Stomach (tissue), 8 donors: ENCODE measurements at regions not wholly inside any gene's neighbourhood (a gene's known extent, or its start where the extent isn't known, plus 50 kb on each side); places are given as distances from the start of the nearest gene placed in this dataset.

Experiments used
- DNase-seq, 2 donors: peaks; one replicate each; pipeline versions ENCODE4 v3.0.0 to v3.0.0-alpha.2; 2013 to 2019
- H3K27ac ChIP-seq, 5 donors: fragments of 200-600 bp in 4 of 5; sonication (generic) in 4 of 5; one replicate each; pipeline ENCODE4 v1.5.1; 2013 to 2019; ENCODE audit warnings: mild to moderate bottlenecking in 1 of 5, moderate library complexity in 1 of 5
- H3K27me3 ChIP-seq, 3 donors: fragments of 200-600 bp; sonication (generic); one replicate each; pipeline ENCODE4 v1.5.1; 2017 to 2019; ENCODE audit warnings: mixed run types in 1 of 3
- H3K36me3 ChIP-seq, 4 donors: fragments of 200-600 bp; sonication (generic); 1 replicate in 3 of 4; 2 replicates in 1 of 4; pipeline ENCODE4 v1.5.1; 2016 to 2019
- H3K4me1 ChIP-seq, 4 donors: fragments of 200-600 bp; sonication (generic); one replicate each; pipeline ENCODE4 v1.5.1; 2016 to 2019
- H3K4me3 ChIP-seq, 4 donors: fragments of 200-600 bp; sonication (generic) in 3 of 4; one replicate each; pipeline ENCODE4 v1.5.1; 2016 to 2019; ENCODE audit warnings: mild to moderate bottlenecking in 1 of 4
- H3K9me3 ChIP-seq, 4 donors: fragments of 200-600 bp; sonication (generic); one replicate each; pipeline ENCODE4 v1.5.1; 2016 to 2019
- EP300 ChIP-seq: sonication (generic); formaldehyde crosslinking; IDR thresholded peaks from one replicate; pipeline ENCODE4 v1.6.1; 2017; ENCODE audit warnings: antibody characterized with exemption
- POLR2A ChIP-seq, 4 donors: fragments of 450-650 bp; IDR thresholded peaks; one replicate each; pipeline ENCODE4 v1.6.1; 2016; ENCODE audit warnings: antibody characterized with exemption in 4 of 4, control low read depth in 2 of 4, mild to moderate bottlenecking in 1 of 4, moderate library complexity in 1 of 4
- POLR2AphosphoS5 ChIP-seq, 3 donors: sonication (generic); formaldehyde crosslinking; IDR thresholded peaks; one replicate each; pipeline ENCODE4 v1.6.1; 2016; ENCODE audit warnings: antibody characterized with exemption in 3 of 3
- WGBS, 5 donors: extraction: QIAGEN DNeasy Blood & Tissue Kit in 3 of 5; methylation state at CpG; one replicate each; pipeline versions ENCODE4 v1.1.5 to v1.1.7; 2013 to 2018; 5-methylcytosine and 5-hydroxymethylcytosine counted together
- intact Hi-C: fragments of 100-400 bp; cut with DNase I; formaldehyde crosslinking; loops from one replicate; pipeline ENCODE4 v1.15.1; 2023; ENCODE audit warnings: low total_unique reads
- TF ChIP-seq, protein P1 (sequence below), 7 experiments: fragments of 450-650 bp in 4 of 7; fragments of 200-600 bp in 3 of 7; sonication (generic) in 3 of 7; IDR thresholded peaks; one replicate each; pipeline ENCODE4 v1.5.1; 2016 to 2019; ENCODE audit warnings: antibody characterized with exemption in 7 of 7, control low read depth in 2 of 7, mild to moderate bottlenecking in 1 of 7
- donor health status: healthy with polysubstance abuse.
- donor health status: Bipolar disorder and iron deficiency.
- donor health status: healthy.

DNA sequence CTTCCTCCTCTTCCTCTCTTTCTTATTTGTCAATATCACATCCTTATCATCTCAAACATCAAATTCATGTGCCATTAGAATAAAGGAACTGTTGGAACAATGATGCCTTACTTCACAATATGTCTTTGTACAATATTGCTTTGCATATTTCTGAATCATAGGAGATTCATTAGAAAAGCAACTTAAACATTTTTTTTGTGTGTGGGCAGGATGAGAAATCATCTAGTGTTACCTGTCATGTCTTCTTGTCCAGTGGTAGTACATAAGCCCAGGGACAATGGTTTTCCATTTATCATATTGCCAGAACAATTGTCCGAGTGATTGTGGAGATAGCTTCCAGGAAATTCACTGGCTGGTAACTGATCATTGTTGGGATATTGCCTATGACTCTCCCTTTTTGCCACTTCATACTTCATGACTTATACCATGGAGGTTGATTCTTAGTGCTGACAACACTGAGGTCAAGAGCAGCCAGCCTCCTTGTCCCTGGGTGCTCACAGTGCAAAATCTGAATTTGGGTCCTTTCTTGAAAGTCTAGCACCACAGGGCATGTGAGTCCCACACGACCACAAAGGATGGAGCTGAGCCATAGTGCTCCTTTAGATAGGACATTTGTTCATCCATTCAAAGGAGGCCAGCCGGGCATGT lies 215.0 kb downstream of the MDFIC start:
- H3K36me3 ChIP-seq, result no peaks in the 10 kb centered on the region
- WGBS, 5 donors, result 76 to 95% (median 87%) methylated on average over 3 of the region's 3 CpGs

DNA sequence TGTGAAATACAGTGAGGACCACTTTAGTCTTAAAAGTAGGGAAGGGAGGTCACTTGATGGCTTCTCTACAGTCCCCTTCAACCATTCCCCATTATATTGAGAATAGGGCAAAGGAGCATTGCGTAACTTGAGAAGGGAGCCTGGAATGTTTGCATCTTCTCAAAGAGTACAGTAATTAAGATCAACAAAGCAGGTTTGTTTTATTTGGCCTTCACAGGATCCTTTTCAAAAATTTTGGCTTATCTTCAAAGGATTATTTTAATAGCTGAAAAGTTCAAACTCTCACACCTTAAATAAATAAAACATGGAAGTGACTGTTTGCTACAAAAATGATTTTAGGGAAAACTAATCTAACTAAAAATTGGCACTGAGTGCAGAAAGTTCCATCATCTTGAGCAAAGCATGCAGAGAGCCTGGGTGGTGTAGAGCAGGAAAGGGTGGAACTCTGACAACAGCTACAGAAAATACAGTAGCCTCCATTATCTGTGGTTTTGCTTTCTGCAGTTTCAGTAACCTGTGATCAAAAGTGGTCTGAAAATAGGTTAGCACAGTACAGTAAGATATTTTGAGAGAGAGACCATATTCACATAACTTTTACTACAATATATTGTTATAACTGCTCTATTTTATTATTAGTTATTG lies 214.0 kb downstream of the MDFIC start:
- H3K27ac ChIP-seq, result no peak overlapping the region
- no peaks in the 10 kb centered on the region for H3K36me3 ChIP-seq
- no peaks in the 10 kb centered on the region for H3K9me3 ChIP-seq
- DNase-seq, result peak in 1 of 2 donors; percentile 32
- TF ChIP-seq, protein P1, sequence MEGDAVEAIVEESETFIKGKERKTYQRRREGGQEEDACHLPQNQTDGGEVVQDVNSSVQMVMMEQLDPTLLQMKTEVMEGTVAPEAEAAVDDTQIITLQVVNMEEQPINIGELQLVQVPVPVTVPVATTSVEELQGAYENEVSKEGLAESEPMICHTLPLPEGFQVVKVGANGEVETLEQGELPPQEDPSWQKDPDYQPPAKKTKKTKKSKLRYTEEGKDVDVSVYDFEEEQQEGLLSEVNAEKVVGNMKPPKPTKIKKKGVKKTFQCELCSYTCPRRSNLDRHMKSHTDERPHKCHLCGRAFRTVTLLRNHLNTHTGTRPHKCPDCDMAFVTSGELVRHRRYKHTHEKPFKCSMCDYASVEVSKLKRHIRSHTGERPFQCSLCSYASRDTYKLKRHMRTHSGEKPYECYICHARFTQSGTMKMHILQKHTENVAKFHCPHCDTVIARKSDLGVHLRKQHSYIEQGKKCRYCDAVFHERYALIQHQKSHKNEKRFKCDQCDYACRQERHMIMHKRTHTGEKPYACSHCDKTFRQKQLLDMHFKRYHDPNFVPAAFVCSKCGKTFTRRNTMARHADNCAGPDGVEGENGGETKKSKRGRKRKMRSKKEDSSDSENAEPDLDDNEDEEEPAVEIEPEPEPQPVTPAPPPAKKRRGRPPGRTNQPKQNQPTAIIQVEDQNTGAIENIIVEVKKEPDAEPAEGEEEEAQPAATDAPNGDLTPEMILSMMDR (IDR thresholded peaks at IDR 0.05), result no peak
- TF ChIP-seq POLR2A (IDR thresholded peaks at IDR 0.05), result no peak
- H3K4me1 ChIP-seq, result peaks cover 0 to 19% (median 12%) of the 10 kb centered on the region in 4 donors
- H3K27me3 ChIP-seq, result no peaks in the 10 kb centered on the region
- 34 to 53% (median 41%) methylated on average over 1 of the region's 1 CpG for WGBS, 5 donors
- intact Hi-C loops, result no loop called here
- H3K4me3 ChIP-seq, result no peak overlapping the region

More for the DNA sequence above, 215.0 kb downstream of the MDFIC start:
- H3K27ac ChIP-seq, result no peak overlapping the region
- no peak overlapping the region for H3K4me3 ChIP-seq
- H3K27me3 ChIP-seq, result no peaks in the 10 kb centered on the region
- intact Hi-C loops, result no loop called here
- DNase-seq, result no peak
- H3K9me3 ChIP-seq, result no peaks in the 10 kb centered on the region
- TF ChIP-seq POLR2AphosphoS5 (IDR thresholded peaks at IDR 0.05) (no peak), EP300 (no peak), POLR2A (IDR thresholded peaks at IDR 0.05) (no peak)
- TF ChIP-seq, protein P1 (IDR thresholded peaks at IDR 0.05), result no peak
- H3K4me1 ChIP-seq, result peaks cover 0 to 19% (median 12%) of the 10 kb centered on the region in 4 donors

DNA sequence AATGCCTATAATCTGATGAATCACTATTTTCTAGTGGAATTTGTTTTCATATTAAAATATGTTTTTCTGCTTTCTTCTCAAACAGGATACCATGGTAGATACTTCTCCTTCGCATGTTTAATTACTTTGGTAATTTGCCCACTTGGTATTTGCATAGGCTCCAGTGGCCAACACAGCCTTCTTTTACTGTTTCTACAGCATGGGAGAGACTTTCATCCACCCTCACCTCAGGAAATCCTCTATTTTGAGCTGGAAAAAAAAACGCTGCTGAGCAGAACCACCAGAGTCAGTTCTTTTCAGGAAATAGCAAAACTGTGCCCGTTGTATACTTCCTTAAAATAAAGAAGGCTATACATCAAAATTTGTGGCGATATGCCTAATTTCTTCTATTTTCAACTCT lies 213.3 kb downstream of the MDFIC start:
- no peak for TF ChIP-seq POLR2AphosphoS5 (IDR thresholded peaks at IDR 0.05)
- TF ChIP-seq, protein P1 (IDR thresholded peaks at IDR 0.05), result no peak
- no peak for TF ChIP-seq EP300
- no peak for TF ChIP-seq POLR2A (IDR thresholded peaks at IDR 0.05)
- DNase-seq, result no peak
- no peak overlapping the region for H3K27ac ChIP-seq
- H3K4me3 ChIP-seq, result no peak overlapping the region
- H3K4me1 ChIP-seq, result peaks cover 0 to 19% (median 12%) of the 10 kb centered on the region in 4 donors
- no peaks in the 10 kb centered on the region for H3K9me3 ChIP-seq
- no peaks in the 10 kb centered on the region for H3K27me3 ChIP-seq
- 35 to 48% (median 41%) methylated on average over 4 of the region's 4 CpGs for WGBS, 5 donors
- intact Hi-C loops, result no loop called here
- no peaks in the 10 kb centered on the region for H3K36me3 ChIP-seq

DNA sequence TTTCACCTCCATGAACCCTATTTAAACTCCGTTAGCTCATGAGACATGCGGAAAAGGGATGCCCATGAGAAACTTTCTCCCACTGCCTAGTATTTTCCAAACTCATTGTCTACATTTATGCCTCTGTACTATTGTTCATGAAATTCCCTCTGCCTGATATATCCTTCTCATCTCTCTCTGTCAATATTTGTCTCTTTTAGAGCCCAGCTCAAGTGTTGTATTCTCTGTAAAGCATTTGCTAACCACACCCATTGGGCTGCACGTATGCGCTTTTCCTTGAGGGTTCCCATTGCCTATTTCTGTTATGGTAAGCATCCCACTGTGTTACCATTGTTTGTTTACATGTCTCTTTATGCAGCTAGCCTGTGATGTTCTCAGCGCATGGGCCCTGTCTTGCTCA lies 211.4 kb downstream of the MDFIC start:
- intact Hi-C loops, result no loop called here
- Histone ChIP-seq H3K36me3 (no peaks in the 10 kb centered on the region), H3K4me3 (no peak overlapping the region), H3K4me1 (peaks cover 0 to 19% (median 12%) of the 10 kb centered on the region in 4 donors), H3K27me3 (no peaks in the 10 kb centered on the region), H3K27ac (no peak overlapping the region), H3K9me3 (no peaks in the 10 kb centered on the region)
- 86 to 93% (median 92%) methylated on average over 5 of the region's 5 CpGs for WGBS, 5 donors
- no peak for DNase-seq
- TF ChIP-seq, protein P1 (IDR thresholded peaks at IDR 0.05), result no peak
- no peak for TF ChIP-seq EP300
- no peak for TF ChIP-seq POLR2AphosphoS5 (IDR thresholded peaks at IDR 0.05)
- no peak for TF ChIP-seq POLR2A (IDR thresholded peaks at IDR 0.05)
